GM15510 (cell line): ENCODE measurements at regions not wholly inside any gene's neighbourhood (a gene's known extent, or its start where the extent isn't known, plus 50 kb on each side); places are given as distances from the start of the nearest gene placed in this dataset.

ENCODE experiments used
- POLR2A ChIP-seq: IDR thresholded peaks from 3 replicates; pipeline ENCODE4 v1.6.1; 2011; ENCODE audit warnings: borderline replicate concordance; ENCODE audit not compliant: insufficient read length; ENCODE audit errors: extremely low read depth

GRCh38 chr22:49352361-49353169 is 475.1 kb downstream of the BRD1 start:
- no peak for TF ChIP-seq POLR2A

- no peak for TF ChIP-seq POLR2A
Measured at GRCh38 chr22:49351761-49352227, 475.9 kb downstream of the BRD1 start.

GRCh38 chr22:49350441-49351121 is 477.1 kb downstream of the BRD1 start:
- TF ChIP-seq POLR2A = no peak

GRCh38 chr22:49349841-49350381 is 477.8 kb downstream of the BRD1 start:
- TF ChIP-seq POLR2A = no peak

- no peak for TF ChIP-seq POLR2A
Measured at GRCh38 chr22:49349181-49349835, 478.4 kb downstream of the BRD1 start.

- TF ChIP-seq POLR2A = no peak
Measured at GRCh38 chr22:49348631-49349030, 479.0 kb downstream of the BRD1 start.

- no peak for TF ChIP-seq POLR2A
Measured at GRCh38 chr22:49347376-49347775, 480.3 kb downstream of the BRD1 start.

- TF ChIP-seq POLR2A = no peak
Measured at GRCh38 chr22:49345896-49346295, 481.8 kb downstream of the BRD1 start.

- TF ChIP-seq POLR2A = no peak
Measured at GRCh38 chr22:49344656-49345055, 483.0 kb downstream of the BRD1 start.

GRCh38 chr22:49344161-49344560 is 483.5 kb downstream of the BRD1 start:
- TF ChIP-seq POLR2A = no peak

GRCh38 chr22:49340406-49340805 is 487.3 kb downstream of the BRD1 start:
- no peak for TF ChIP-seq POLR2A

GRCh38 chr22:49334976-49335375 is 492.7 kb downstream of the BRD1 start:
- no peak for TF ChIP-seq POLR2A

GRCh38 chr22:49334449-49334789 is 493.3 kb downstream of the BRD1 start:
- no peak for TF ChIP-seq POLR2A

- no peak for TF ChIP-seq POLR2A
Measured at GRCh38 chr22:49333206-49333605, 494.5 kb downstream of the BRD1 start.

- no peak for TF ChIP-seq POLR2A
Measured at GRCh38 chr22:49332691-49333090, 495.0 kb downstream of the BRD1 start.
